ENCODE measurements at regions not wholly inside any gene's neighbourhood (a gene's known extent, or its start where the extent isn't known, plus 50 kb on each side); places are given as distances from the start of the nearest gene placed in this dataset.
A peak's percentile ranks its signal among the peaks of the same experiment; 100 is the strongest.
"Not testable (repeated sequence)": the region's sequence is repeated elsewhere in the genome, so short reads cannot be mapped to it uniquely, and the experiment has no call there.

- H3K4me3 ChIP-seq; H3K27me3 ChIP-seq; H3K36me3 ChIP-seq; H3K4me1 ChIP-seq; H3K27ac ChIP-seq; H3K9me3 ChIP-seq; ATAC-seq (ENCODE audit: low FRiP score in 2 of 2): not testable (repeated sequence)
- peak in 1 of 2 donors; percentile 71 for DNase-seq
- WGBS, 2 donors, result 84 to 91% methylated on average over 18 to 27 of the region's 28 CpGs
Measured at GRCh38 chr12:31162896-31163560, 89.4 kb downstream of the DDX11 start.

- not testable (repeated sequence) for H3K4me1 ChIP-seq; ATAC-seq (ENCODE audit: low FRiP score in 2 of 2); H3K27me3 ChIP-seq; H3K27ac ChIP-seq; H3K9me3 ChIP-seq; H3K4me3 ChIP-seq; DNase-seq; H3K36me3 ChIP-seq
- WGBS, 2 donors, result 77 to 86% methylated on average over 1 of the region's 1 CpG
Measured at GRCh38 chr12:31174293-31174692, 100.6 kb downstream of the DDX11 start.

GRCh38 chr12:31177514-31177913 is 103.9 kb downstream of the DDX11 start:
- 83 to 90% methylated on average over 1 to 4 of the region's 4 CpGs for WGBS, 2 donors
- not testable (repeated sequence) for H3K9me3 ChIP-seq; H3K27me3 ChIP-seq; H3K27ac ChIP-seq; ATAC-seq (ENCODE audit: low FRiP score in 2 of 2); H3K4me1 ChIP-seq; H3K4me3 ChIP-seq; H3K36me3 ChIP-seq; DNase-seq

- not testable (repeated sequence) for ATAC-seq (ENCODE audit: low FRiP score in 2 of 2); H3K36me3 ChIP-seq; H3K9me3 ChIP-seq; H3K27me3 ChIP-seq; H3K4me3 ChIP-seq; H3K27ac ChIP-seq; H3K4me1 ChIP-seq; DNase-seq
- 52 to 65% methylated on average over 4 of the region's 4 CpGs for WGBS, 2 donors
Measured at GRCh38 chr12:31178875-31179274, 105.2 kb downstream of the DDX11 start.

- not testable (repeated sequence) for H3K4me3 ChIP-seq; H3K4me1 ChIP-seq; H3K27ac ChIP-seq; DNase-seq; H3K9me3 ChIP-seq; H3K27me3 ChIP-seq; H3K36me3 ChIP-seq; ATAC-seq (ENCODE audit: low FRiP score in 2 of 2)
- WGBS, 2 donors, result 83 to 95% methylated on average over 1 to 2 of the region's 2 CpGs
Measured at GRCh38 chr12:31179627-31180237, 106.1 kb downstream of the DDX11 start.

GRCh38 chr12:31182571-31182970 is 108.9 kb downstream of the DDX11 start:
- not testable (repeated sequence) for H3K36me3 ChIP-seq; H3K27ac ChIP-seq; H3K9me3 ChIP-seq; H3K27me3 ChIP-seq; H3K4me1 ChIP-seq; H3K4me3 ChIP-seq; ATAC-seq (ENCODE audit: low FRiP score in 2 of 2); DNase-seq

GRCh38 chr12:31183107-31183506 is 109.4 kb downstream of the DDX11 start:
- H3K27me3 ChIP-seq; H3K4me1 ChIP-seq; H3K36me3 ChIP-seq; ATAC-seq (ENCODE audit: low FRiP score in 2 of 2); DNase-seq; H3K9me3 ChIP-seq; H3K27ac ChIP-seq; H3K4me3 ChIP-seq: not testable (repeated sequence)
- 71 to 100% methylated on average over 1 of the region's 1 CpG for WGBS, 2 donors

GRCh38 chr12:31183899-31184298 is 110.2 kb downstream of the DDX11 start:
- H3K4me3 ChIP-seq; H3K4me1 ChIP-seq; ATAC-seq (ENCODE audit: low FRiP score in 2 of 2); H3K27ac ChIP-seq; DNase-seq; H3K27me3 ChIP-seq; H3K36me3 ChIP-seq; H3K9me3 ChIP-seq: not testable (repeated sequence)
- 100% methylated on average over 1 of the region's 1 CpG for WGBS, 2 donors

GRCh38 chr12:31184667-31185066 is 111.0 kb downstream of the DDX11 start:
- not testable (repeated sequence) for H3K4me1 ChIP-seq; ATAC-seq (ENCODE audit: low FRiP score in 2 of 2); H3K27me3 ChIP-seq; H3K4me3 ChIP-seq; H3K9me3 ChIP-seq; H3K36me3 ChIP-seq; H3K27ac ChIP-seq
- 95% methylated on average over 10 to 20 of the region's 20 CpGs for WGBS, 2 donors
- peak in 1 of 2 donors; percentile 13 for DNase-seq

GRCh38 chr12:31192689-31193088 is 119.0 kb downstream of the DDX11 start:
- ATAC-seq (ENCODE audit: low FRiP score in 2 of 2), result not testable (repeated sequence)

GRCh38 chr12:31195620-31196019 is 122.0 kb downstream of the DDX11 start:
- 22 to 27% methylated on average over 1 of the region's 1 CpG for WGBS, 2 donors
- H3K27me3 ChIP-seq; H3K4me1 ChIP-seq; H3K9me3 ChIP-seq; H3K27ac ChIP-seq; DNase-seq; ATAC-seq (ENCODE audit: low FRiP score in 2 of 2); H3K36me3 ChIP-seq; H3K4me3 ChIP-seq: not testable (repeated sequence)

More at GRCh38 chr12:31192689-31193088, 119.0 kb downstream of the DDX11 start:
- not testable (repeated sequence) for H3K9me3 ChIP-seq, H3K27ac ChIP-seq, H3K36me3 ChIP-seq, H3K4me1 ChIP-seq, H3K27me3 ChIP-seq, H3K4me3 ChIP-seq, DNase-seq

GRCh38 chr12:31199476-31199875 is 125.8 kb downstream of the DDX11 start:
- not testable (repeated sequence) for DNase-seq, H3K9me3 ChIP-seq
- 67 to 70% methylated on average over 4 of the region's 4 CpGs for WGBS, 2 donors

More at GRCh38 chr12:31199476-31199875, 125.8 kb downstream of the DDX11 start:
- not testable (repeated sequence) for ATAC-seq (ENCODE audit: low FRiP score in 2 of 2); H3K4me3 ChIP-seq; H3K36me3 ChIP-seq; H3K4me1 ChIP-seq; H3K27me3 ChIP-seq; H3K27ac ChIP-seq

All from upper lobe of left lung (tissue), 6 donors.